ENCODE measurements at regions not wholly inside any gene's neighbourhood (a gene's known extent, or its start where the extent isn't known, plus 50 kb on each side); places are given as distances from the start of the nearest gene placed in this dataset.

DNA sequence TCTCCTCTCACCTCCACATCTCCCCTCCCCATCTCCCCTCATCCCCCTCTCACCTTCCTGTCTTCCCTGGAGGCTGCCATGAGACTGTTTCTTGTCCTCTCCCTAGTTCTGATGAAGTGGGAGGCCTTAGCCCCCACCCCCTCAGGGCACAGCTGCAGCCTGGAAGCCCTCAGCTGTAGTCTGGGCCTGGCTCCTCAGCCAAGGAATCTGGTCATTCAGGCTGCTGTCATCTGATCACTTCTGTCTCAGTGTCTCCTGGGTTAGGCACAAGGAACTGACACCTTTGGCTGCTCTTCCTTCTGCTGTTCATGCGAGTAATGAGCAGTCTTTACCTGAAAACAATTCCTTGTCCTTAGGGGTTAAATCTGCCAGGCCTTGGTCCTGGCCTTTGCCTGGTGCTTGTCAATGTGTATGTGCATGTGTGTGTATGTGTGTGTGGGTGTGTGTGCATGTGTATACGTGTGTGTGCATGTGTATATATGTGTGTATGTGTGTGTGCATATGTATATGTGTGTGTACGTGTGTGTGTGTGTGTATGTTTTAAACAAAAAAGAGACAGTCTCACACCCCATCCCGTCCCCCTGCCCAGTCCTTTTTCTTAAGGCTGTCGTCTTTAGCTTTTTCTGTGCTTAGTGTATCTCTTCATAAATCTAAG, 153.5 kb upstream of the TMEM72 start:
- 90% methylated on average over 5 of the region's 5 CpGs for WGBS, 2 donors
- ATAC-seq: no peak

GRCh38 chr10:44759122-44759521, 152.0 kb upstream of the TMEM72 start:
- no peak for DNase-seq
- H3K27ac ChIP-seq: no peak overlapping the region

More for the DNA sequence above, 153.5 kb upstream of the TMEM72 start:
- TF ChIP-seq CTCF (IDR thresholded peaks at IDR 0.05): no peak
- TF ChIP-seq POLR2A (IDR thresholded peaks at IDR 0.05): no peak
- Histone ChIP-seq H3K36me3 (replicated peaks in 1 of 2; ENCODE audit: insufficient read depth in 1 of 2, low read depth in 2 of 2) (no peaks in the 10 kb centered on the region), H3K27ac (no peak overlapping the region), H3K9me3 (no peaks in the 10 kb centered on the region), H3K4me1 (peaks cover 16% of the 10 kb centered on the region), H3K27me3 (no peaks in the 10 kb centered on the region), H3K4me3 (no peak overlapping the region)
- intact Hi-C loops (cut with DNase I): no loop called here
- no peak for DNase-seq

DNA sequence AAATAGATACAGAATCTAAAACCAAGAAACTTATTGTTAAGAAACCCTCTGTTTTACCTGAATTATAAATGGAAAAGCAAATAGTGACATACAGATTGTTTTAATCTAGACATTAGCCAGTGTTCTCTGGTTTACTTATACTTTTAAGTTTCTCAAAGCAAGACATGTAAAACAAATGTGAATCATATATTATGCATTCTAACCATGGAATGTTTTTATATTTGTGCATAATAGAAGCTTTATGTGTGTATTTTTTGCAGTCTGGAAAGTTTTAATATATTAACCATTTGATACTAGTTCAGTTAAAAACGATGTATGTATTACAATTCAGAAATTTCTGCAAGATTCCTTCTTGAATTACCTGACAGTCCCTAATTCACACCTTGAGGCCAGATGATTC, 150.6 kb upstream of the TMEM72 start:
- no peaks in the 10 kb centered on the region for H3K27me3 ChIP-seq
- TF ChIP-seq POLR2A (IDR thresholded peaks at IDR 0.05) (no peak), CTCF (IDR thresholded peaks at IDR 0.05) (no peak)
- 38 to 52% methylated on average over 1 of the region's 1 CpG for WGBS, 2 donors
- H3K4me1 ChIP-seq: no peaks in the 10 kb centered on the region
- intact Hi-C loops (cut with DNase I): no loop called here
- H3K36me3 ChIP-seq (replicated peaks in 1 of 2; ENCODE audit: insufficient read depth in 1 of 2, low read depth in 2 of 2): no peaks in the 10 kb centered on the region
- no peak for ATAC-seq
- no peak overlapping the region for H3K4me3 ChIP-seq
- H3K9me3 ChIP-seq: no peaks in the 10 kb centered on the region
- H3K27ac ChIP-seq: no peak overlapping the region
- DNase-seq: no peak

More at GRCh38 chr10:44759122-44759521, 152.0 kb upstream of the TMEM72 start:
- Histone ChIP-seq H3K9me3 (no peaks in the 10 kb centered on the region), H3K27me3 (no peaks in the 10 kb centered on the region), H3K4me3 (no peak overlapping the region), H3K4me1 (peaks cover 1% of the 10 kb centered on the region), H3K36me3 (replicated peaks in 1 of 2; ENCODE audit: insufficient read depth in 1 of 2, low read depth in 2 of 2) (no peaks in the 10 kb centered on the region)
- intact Hi-C loops (cut with DNase I): no loop called here
- WGBS, 2 donors: 64 to 67% methylated on average over 5 of the region's 5 CpGs
- TF ChIP-seq POLR2A (IDR thresholded peaks at IDR 0.05) (no peak), CTCF (IDR thresholded peaks at IDR 0.05) (no peak)
- no peak for ATAC-seq

DNA sequence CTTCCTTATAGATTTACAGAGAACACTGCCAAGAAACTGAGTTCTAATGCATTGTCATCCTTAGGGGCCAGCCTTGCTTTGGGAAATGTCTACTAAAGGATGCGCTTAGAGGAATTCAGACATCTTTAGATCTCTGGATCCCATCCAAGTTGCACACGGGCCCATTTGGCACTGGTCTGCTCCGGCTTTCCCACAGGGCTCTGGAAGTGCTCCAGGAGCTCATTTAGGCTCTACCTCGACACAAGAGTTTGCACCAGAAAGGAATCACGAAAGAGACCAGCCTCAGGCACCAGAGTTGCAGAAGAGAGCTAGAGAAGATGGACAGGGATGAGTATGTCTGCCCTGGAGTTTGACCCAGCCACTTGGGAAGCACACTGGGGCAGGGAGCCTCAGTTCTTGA, 150.1 kb upstream of the TMEM72 start:
- DNase-seq (no peak), ATAC-seq (no peak)
- Histone ChIP-seq H3K27me3 (no peaks in the 10 kb centered on the region), H3K36me3 (replicated peaks in 1 of 2; ENCODE audit: insufficient read depth in 1 of 2, low read depth in 2 of 2) (no peaks in the 10 kb centered on the region), H3K4me1 (no peaks in the 10 kb centered on the region), H3K9me3 (no peaks in the 10 kb centered on the region), H3K27ac (no peak overlapping the region), H3K4me3 (no peak overlapping the region)
- 31 to 53% methylated on average over 5 of the region's 5 CpGs for WGBS, 2 donors
- intact Hi-C loops (cut with DNase I): no loop called here
- TF ChIP-seq CTCF (IDR thresholded peaks at IDR 0.05) (no peak), POLR2A (IDR thresholded peaks at IDR 0.05) (no peak)

DNA sequence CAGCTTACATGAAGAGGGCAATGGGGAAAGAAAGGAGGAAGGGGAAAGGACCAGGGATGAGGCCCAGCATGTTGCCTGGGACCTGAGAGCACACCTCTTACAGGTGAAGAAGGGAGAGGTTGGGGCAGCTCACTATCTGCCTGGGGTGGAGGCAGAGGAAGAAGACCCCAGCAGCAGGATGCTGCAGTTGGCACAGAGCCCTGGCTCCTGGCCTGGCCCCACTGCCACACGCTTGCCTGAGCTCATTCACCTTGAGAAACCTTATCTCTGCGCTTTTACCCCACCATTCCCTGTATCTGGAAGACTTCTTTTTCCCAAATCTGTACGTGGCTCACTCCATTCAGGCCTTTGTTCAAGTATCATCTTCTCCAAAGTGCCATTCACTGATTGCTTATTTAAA, 147.8 kb upstream of the TMEM72 start:
- intact Hi-C loops (cut with DNase I): no loop called here
- H3K4me1 ChIP-seq: no peaks in the 10 kb centered on the region
- no peaks in the 10 kb centered on the region for H3K36me3 ChIP-seq (replicated peaks in 1 of 2; ENCODE audit: insufficient read depth in 1 of 2, low read depth in 2 of 2)
- TF ChIP-seq POLR2A (IDR thresholded peaks at IDR 0.05): no peak
- TF ChIP-seq CTCF (IDR thresholded peaks at IDR 0.05): no peak
- WGBS, 2 donors: 55 to 80% methylated on average over 3 of the region's 3 CpGs
- no peaks in the 10 kb centered on the region for H3K9me3 ChIP-seq
- no peaks in the 10 kb centered on the region for H3K27me3 ChIP-seq
- H3K27ac ChIP-seq: no peak overlapping the region
- DNase-seq (no peak), ATAC-seq (no peak)
- H3K4me3 ChIP-seq: no peak overlapping the region

All from body of pancreas (tissue), 4 donors.